ENCODE measurements at regions not wholly inside any gene's neighbourhood (a gene's known extent, or its start where the extent isn't known, plus 50 kb on each side); places are given as distances from the start of the nearest gene placed in this dataset.

- no peaks in the 10 kb centered on the region for H3K27me3 ChIP-seq (replicated peaks in 1 of 2; ENCODE audit: control insufficient read depth in 2 of 2, extremely low read depth in 1 of 2, insufficient read depth in 2 of 2, low read length in 1 of 2)
- DNase-seq (no peak), ATAC-seq (replicated peaks in 1 of 4) (no peak)
- CTCF ChIA-PET, result interaction anchor here in 1 of 2 donors (0.8 kb wide), 1 partner anchor 18 kb away, joined by 3 read pairs; no protein-coding TSS in a partner anchor
- H3K27me3 Mint-ChIP-seq, result peaks cover 16 to 21% of the 10 kb centered on the region in 2 donors
- no peaks in the 10 kb centered on the region for H3K9me3 Mint-ChIP-seq
- no peaks in the 10 kb centered on the region for H3K36me3 ChIP-seq (ENCODE audit: control insufficient read depth in 2 of 2, extremely low read depth in 1 of 2, insufficient read depth in 1 of 2, low read length in 1 of 2)
- H3K9me3 ChIP-seq, result no peaks in the 10 kb centered on the region
- no peak overlapping the region for H3K27ac Mint-ChIP-seq
- no peak overlapping the region for H3K4me3 Mint-ChIP-seq
- POLR2A ChIA-PET, result no interaction called here
- no CpG with 5 or more reads among the region's 2 CpGs for WGBS (ENCODE audit: insufficient coverage)
- H3K27ac ChIP-seq (ENCODE audit: low read length), result no peak overlapping the region
- peaks cover 0 to 4% (median 0%) of the 10 kb centered on the region in 3 donors for H3K4me1 Mint-ChIP-seq
- no peaks in the 10 kb centered on the region for H3K36me3 Mint-ChIP-seq
- H3K4me3 ChIP-seq (ENCODE audit: control insufficient read depth in 1 of 2, extremely low read depth in 1 of 2, low read length in 1 of 2), result no peak overlapping the region
- no peaks in the 10 kb centered on the region for H3K4me1 ChIP-seq (ENCODE audit: control insufficient read depth in 1 of 2, extremely low read depth in 1 of 2, insufficient read depth in 2 of 2, low read length in 2 of 2)
Observed at GRCh38 chr1:221454096-221454495, 287.8 kb downstream of the DUSP10 start.

GRCh38 chr1:221456918-221457317 is 285.0 kb downstream of the DUSP10 start:
- Mint-ChIP-seq H3K4me1 (no peaks in the 10 kb centered on the region), H3K9me3 (no peaks in the 10 kb centered on the region), H3K27me3 (peaks cover 19 to 21% of the 10 kb centered on the region in 2 donors), H3K27ac (no peak overlapping the region), H3K36me3 (no peaks in the 10 kb centered on the region), H3K4me3 (no peak overlapping the region)
- H3K36me3 ChIP-seq (ENCODE audit: control insufficient read depth in 2 of 2, extremely low read depth in 1 of 2, insufficient read depth in 1 of 2, low read length in 1 of 2), result no peaks in the 10 kb centered on the region
- ChIA-PET CTCF (no interaction called here), POLR2A (no interaction called here)
- H3K4me1 ChIP-seq (ENCODE audit: control insufficient read depth in 1 of 2, extremely low read depth in 1 of 2, insufficient read depth in 2 of 2, low read length in 2 of 2), result no peaks in the 10 kb centered on the region
- H3K4me3 ChIP-seq (ENCODE audit: control insufficient read depth in 1 of 2, extremely low read depth in 1 of 2, low read length in 1 of 2), result no peak overlapping the region
- WGBS (ENCODE audit: insufficient coverage), result 94% methylated on average over 4 of the region's 4 CpGs
- H3K27me3 ChIP-seq (replicated peaks in 1 of 2; ENCODE audit: control insufficient read depth in 2 of 2, extremely low read depth in 1 of 2, insufficient read depth in 2 of 2, low read length in 1 of 2), result no peaks in the 10 kb centered on the region
- no peak for DNase-seq
- H3K27ac ChIP-seq (ENCODE audit: low read length), result no peak overlapping the region
- no peak for ATAC-seq (replicated peaks in 1 of 4)
- no peaks in the 10 kb centered on the region for H3K9me3 ChIP-seq

- DNase-seq (no peak), ATAC-seq (replicated peaks in 1 of 4) (no peak)
- H3K36me3 ChIP-seq (ENCODE audit: control insufficient read depth in 2 of 2, extremely low read depth in 1 of 2, insufficient read depth in 1 of 2, low read length in 1 of 2), result no peaks in the 10 kb centered on the region
- no peak overlapping the region for H3K4me3 ChIP-seq (ENCODE audit: control insufficient read depth in 1 of 2, extremely low read depth in 1 of 2, low read length in 1 of 2)
- H3K9me3 ChIP-seq, result no peaks in the 10 kb centered on the region
- Mint-ChIP-seq H3K9me3 (no peaks in the 10 kb centered on the region), H3K27me3 (peaks cover 13 to 14% of the 10 kb centered on the region in 2 donors), H3K27ac (no peak overlapping the region), H3K4me1 (no peaks in the 10 kb centered on the region), H3K4me3 (no peak overlapping the region), H3K36me3 (no peaks in the 10 kb centered on the region)
- no peak overlapping the region for H3K27ac ChIP-seq (ENCODE audit: low read length)
- POLR2A ChIA-PET, result no interaction called here
- 100% methylated on average over 1 of the region's 7 CpGs for WGBS (ENCODE audit: insufficient coverage)
- CTCF ChIA-PET, result no interaction called here
- H3K27me3 ChIP-seq (replicated peaks in 1 of 2; ENCODE audit: control insufficient read depth in 2 of 2, extremely low read depth in 1 of 2, insufficient read depth in 2 of 2, low read length in 1 of 2), result no peaks in the 10 kb centered on the region
- H3K4me1 ChIP-seq (ENCODE audit: control insufficient read depth in 1 of 2, extremely low read depth in 1 of 2, insufficient read depth in 2 of 2, low read length in 2 of 2), result no peaks in the 10 kb centered on the region
Observed at GRCh38 chr1:221457685-221458446, 284.0 kb downstream of the DUSP10 start.

GRCh38 chr1:221458447-221459156 is 283.3 kb downstream of the DUSP10 start:
- no peak overlapping the region for H3K4me3 Mint-ChIP-seq
- Histone ChIP-seq H3K27ac (ENCODE audit: low read length) (no peak overlapping the region), H3K4me1 (ENCODE audit: control insufficient read depth in 1 of 2, extremely low read depth in 1 of 2, insufficient read depth in 2 of 2, low read length in 2 of 2) (no peaks in the 10 kb centered on the region), H3K4me3 (ENCODE audit: control insufficient read depth in 1 of 2, extremely low read depth in 1 of 2, low read length in 1 of 2) (no peak overlapping the region), H3K9me3 (no peaks in the 10 kb centered on the region), H3K27me3 (replicated peaks in 1 of 2; ENCODE audit: control insufficient read depth in 2 of 2, extremely low read depth in 1 of 2, insufficient read depth in 2 of 2, low read length in 1 of 2) (no peaks in the 10 kb centered on the region), H3K36me3 (ENCODE audit: control insufficient read depth in 2 of 2, extremely low read depth in 1 of 2, insufficient read depth in 1 of 2, low read length in 1 of 2) (no peaks in the 10 kb centered on the region)
- H3K9me3 Mint-ChIP-seq, result no peaks in the 10 kb centered on the region
- no CpG with 5 or more reads among the region's 5 CpGs for WGBS (ENCODE audit: insufficient coverage)
- no peak for DNase-seq
- no peaks in the 10 kb centered on the region for H3K4me1 Mint-ChIP-seq
- CTCF ChIA-PET, result no interaction called here
- POLR2A ChIA-PET, result no interaction called here
- peaks cover 7 to 9% of the 10 kb centered on the region in 2 donors for H3K27me3 Mint-ChIP-seq
- H3K36me3 Mint-ChIP-seq, result no peaks in the 10 kb centered on the region
- no peak overlapping the region for H3K27ac Mint-ChIP-seq
- ATAC-seq (replicated peaks in 1 of 4), result no peak

GRCh38 chr1:221459558-221459957 is 282.3 kb downstream of the DUSP10 start:
- H3K9me3 Mint-ChIP-seq, result no peaks in the 10 kb centered on the region
- ChIA-PET CTCF (no interaction called here), POLR2A (interaction anchor here in 1 of 2 donors (0.6 kb wide), 1 partner anchor 24 kb away, joined by 3 read pairs; no protein-coding TSS in a partner anchor)
- no peaks in the 10 kb centered on the region for H3K36me3 ChIP-seq (ENCODE audit: control insufficient read depth in 2 of 2, extremely low read depth in 1 of 2, insufficient read depth in 1 of 2, low read length in 1 of 2)
- H3K4me1 Mint-ChIP-seq, result no peaks in the 10 kb centered on the region
- peaks cover 7 to 9% of the 10 kb centered on the region in 2 donors for H3K27me3 Mint-ChIP-seq
- H3K27me3 ChIP-seq (replicated peaks in 1 of 2; ENCODE audit: control insufficient read depth in 2 of 2, extremely low read depth in 1 of 2, insufficient read depth in 2 of 2, low read length in 1 of 2), result no peaks in the 10 kb centered on the region
- no peaks in the 10 kb centered on the region for H3K9me3 ChIP-seq
- H3K4me3 Mint-ChIP-seq, result no peak overlapping the region
- no peak overlapping the region for H3K4me3 ChIP-seq (ENCODE audit: control insufficient read depth in 1 of 2, extremely low read depth in 1 of 2, low read length in 1 of 2)
- no peak overlapping the region for H3K27ac Mint-ChIP-seq
- DNase-seq, result no peak
- no peak for ATAC-seq (replicated peaks in 1 of 4)
- H3K4me1 ChIP-seq (ENCODE audit: control insufficient read depth in 1 of 2, extremely low read depth in 1 of 2, insufficient read depth in 2 of 2, low read length in 2 of 2), result no peaks in the 10 kb centered on the region
- H3K36me3 Mint-ChIP-seq, result no peaks in the 10 kb centered on the region
- no CpG with 5 or more reads among the region's 1 CpG for WGBS (ENCODE audit: insufficient coverage)
- H3K27ac ChIP-seq (ENCODE audit: low read length), result no peak overlapping the region

GRCh38 chr1:221462345-221462744 is 279.5 kb downstream of the DUSP10 start:
- no CpG with 5 or more reads among the region's 1 CpG for WGBS (ENCODE audit: insufficient coverage)
- H3K27me3 ChIP-seq (replicated peaks in 1 of 2; ENCODE audit: control insufficient read depth in 2 of 2, extremely low read depth in 1 of 2, insufficient read depth in 2 of 2, low read length in 1 of 2), result no peaks in the 10 kb centered on the region
- no peak overlapping the region for H3K4me3 Mint-ChIP-seq
- no peak for DNase-seq
- CTCF ChIA-PET, result no interaction called here
- H3K27me3 Mint-ChIP-seq, result peaks cover 3 to 6% of the 10 kb centered on the region in 2 donors
- H3K4me3 ChIP-seq (ENCODE audit: control insufficient read depth in 1 of 2, extremely low read depth in 1 of 2, low read length in 1 of 2), result no peak overlapping the region
- no peak overlapping the region for H3K27ac Mint-ChIP-seq
- H3K9me3 Mint-ChIP-seq, result no peaks in the 10 kb centered on the region
- H3K9me3 ChIP-seq, result no peaks in the 10 kb centered on the region
- H3K27ac ChIP-seq (ENCODE audit: low read length), result no peak overlapping the region
- H3K36me3 Mint-ChIP-seq, result no peaks in the 10 kb centered on the region
- H3K4me1 ChIP-seq (ENCODE audit: control insufficient read depth in 1 of 2, extremely low read depth in 1 of 2, insufficient read depth in 2 of 2, low read length in 2 of 2), result no peaks in the 10 kb centered on the region
- H3K4me1 Mint-ChIP-seq, result no peaks in the 10 kb centered on the region
- POLR2A ChIA-PET, result no interaction called here
- no peak for ATAC-seq (replicated peaks in 1 of 4)
- no peaks in the 10 kb centered on the region for H3K36me3 ChIP-seq (ENCODE audit: control insufficient read depth in 2 of 2, extremely low read depth in 1 of 2, insufficient read depth in 1 of 2, low read length in 1 of 2)
